CD4-positive, alpha-beta T cell (primary cell): ENCODE measurements at regions not wholly inside any gene's neighbourhood (a gene's known extent, or its start where the extent isn't known, plus 50 kb on each side); places are given as distances from the start of the nearest gene placed in this dataset.

Experiments
- ATAC-seq: fragments of 200-7000 bp; cut with Tn5 transposase; one replicate; pipeline ENCODE4 v1.10.0; 2022; ENCODE audit warnings: mild to moderate bottlenecking; ENCODE audit not compliant: poor library complexity
- CTCF ChIA-PET: fragments of 350-600 bp; sonication (Branson Sonifier 250); formaldehyde crosslinking; loops from one replicate; lab custom pipeline; 2021; ENCODE audit warnings: antibody characterized with exemption, inconsistent platforms; lab: Charles Lee
- POLR2A ChIA-PET: fragments of 350-600 bp; sonication (Branson Sonifier 250); formaldehyde crosslinking; loops from one replicate; lab custom pipeline; 2021; ENCODE audit warnings: antibody characterized with exemption, inconsistent platforms; lab: Charles Lee
- DNase-seq, 14 experiments: peaks; one replicate each; pipeline ENCODE4 v3.0.0-alpha.2; 2013 to 2020; ENCODE audit warnings: mixed read lengths in 2 of 14
- H3K27ac ChIP-seq, 2 donors: one replicate each; pipeline versions ENCODE4 v1.5.1 to v1.7.0; 2013; ENCODE audit warnings: low read length in 2 of 2, low read depth in 1 of 2, mild to moderate bottlenecking in 1 of 2
- H3K27me3 ChIP-seq, 2 experiments: 1 replicate in 1 of 2; 2 replicates in 1 of 2; pipeline versions ENCODE4 v1.6.1 to v1.7.0; 2013; ENCODE audit warnings: low read length in 2 of 2, control low read depth in 1 of 2, mild to moderate bottlenecking in 1 of 2, moderate library complexity in 1 of 2; ENCODE audit not compliant: insufficient read depth in 2 of 2, control insufficient read depth in 1 of 2
- H3K36me3 ChIP-seq: one replicate; pipeline ENCODE4 v1.6.1; 2013; ENCODE audit warnings: low read length, control low read depth; ENCODE audit not compliant: insufficient read depth
- H3K4me1 ChIP-seq: one replicate; pipeline ENCODE4 v1.6.1; 2013; ENCODE audit warnings: low read length, control low read depth; ENCODE audit not compliant: insufficient read depth
- H3K4me3 ChIP-seq: one replicate; pipeline ENCODE4 v1.5.1; 2013; ENCODE audit warnings: mild to moderate bottlenecking, low read length, moderate library complexity
- H3K9me3 ChIP-seq, 2 experiments: 1 replicate in 1 of 2; 2 replicates in 1 of 2; pipeline versions ENCODE4 v1.6.1 to v1.7.0; 2013; ENCODE audit warnings: low read length in 2 of 2, mild to moderate bottlenecking in 2 of 2, control low read depth in 1 of 2, moderate library complexity in 1 of 2; ENCODE audit not compliant: control insufficient read depth in 1 of 2, insufficient read depth in 1 of 2
- H3K27ac Mint-ChIP-seq: one replicate; pipeline ENCODE4 v1.8.0; 2020; ENCODE audit warnings: mixed read lengths
- H3K27me3 Mint-ChIP-seq: one replicate; pipeline ENCODE4 v1.8.0; 2021; ENCODE audit warnings: mixed read lengths
- H3K36me3 Mint-ChIP-seq: one replicate; pipeline ENCODE4 v1.8.0; 2021; ENCODE audit warnings: low read depth, mixed read lengths
- H3K4me1 Mint-ChIP-seq: one replicate; pipeline ENCODE4 v1.8.0; 2021; ENCODE audit warnings: low read depth, mixed read lengths
- H3K4me3 Mint-ChIP-seq: one replicate; pipeline ENCODE4 v1.8.0; 2020; ENCODE audit warnings: mild to moderate bottlenecking, mixed read lengths
- H3K9me3 Mint-ChIP-seq: one replicate; pipeline ENCODE4 v1.8.0; 2020; ENCODE audit warnings: mixed read lengths
- intact Hi-C, 2 experiments: fragments of 100-400 bp; cut with DNase I in 1 of 2; cut with micrococcal nuclease in 1 of 2; formaldehyde crosslinking; loops; one replicate each; pipeline versions ENCODE4 v1.15.1 to v1.9.0; 2023 to 2025; cut with DNase I, micrococcal nuclease
- TF ChIP-seq, protein P1 (sequence below): fragments of 200-600 bp; IDR thresholded peaks from one replicate; pipeline ENCODE4 v1.8.0; 2022; ENCODE audit warnings: antibody characterized with exemption, mild to moderate bottlenecking

DNA sequence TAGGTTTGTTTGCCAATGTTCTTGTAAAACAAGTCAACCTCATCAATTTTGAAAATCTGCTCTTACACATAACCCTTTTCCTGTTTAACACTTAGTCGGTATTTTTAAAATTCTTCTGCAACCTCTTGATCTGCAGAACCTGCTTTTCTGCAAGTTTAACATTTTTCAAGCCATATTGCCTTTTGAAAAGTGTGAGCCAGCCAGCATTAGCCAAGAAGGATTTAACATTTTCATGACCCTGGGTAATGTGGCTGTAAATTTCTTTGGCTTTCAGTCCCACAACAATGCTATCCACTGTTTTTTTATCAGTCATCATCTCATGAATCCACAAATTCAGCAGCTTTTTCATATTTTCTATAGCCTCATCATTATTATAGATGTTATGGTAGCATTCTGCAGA, 956.5 kb downstream of the FAT4 start:
- H3K4me3 ChIP-seq: no peak overlapping the region
- H3K27me3 ChIP-seq: no peaks in the 10 kb centered on the region
- CTCF ChIA-PET: no interaction called here
- Mint-ChIP-seq H3K27ac (no peak overlapping the region), H3K27me3 (no peaks in the 10 kb centered on the region), H3K36me3 (no peaks in the 10 kb centered on the region), H3K4me3 (no peak overlapping the region), H3K9me3 (peaks cover 10% of the 10 kb centered on the region), H3K4me1 (no peaks in the 10 kb centered on the region)
- H3K27ac ChIP-seq: no peak overlapping the region
- no peaks in the 10 kb centered on the region for H3K36me3 ChIP-seq
- ATAC-seq (no peak), DNase-seq (no peak)
- peaks cover 0 to 4% of the 10 kb centered on the region in 2 experiments for H3K9me3 ChIP-seq
- intact Hi-C loops: no loop called here
- TF ChIP-seq, protein P1, sequence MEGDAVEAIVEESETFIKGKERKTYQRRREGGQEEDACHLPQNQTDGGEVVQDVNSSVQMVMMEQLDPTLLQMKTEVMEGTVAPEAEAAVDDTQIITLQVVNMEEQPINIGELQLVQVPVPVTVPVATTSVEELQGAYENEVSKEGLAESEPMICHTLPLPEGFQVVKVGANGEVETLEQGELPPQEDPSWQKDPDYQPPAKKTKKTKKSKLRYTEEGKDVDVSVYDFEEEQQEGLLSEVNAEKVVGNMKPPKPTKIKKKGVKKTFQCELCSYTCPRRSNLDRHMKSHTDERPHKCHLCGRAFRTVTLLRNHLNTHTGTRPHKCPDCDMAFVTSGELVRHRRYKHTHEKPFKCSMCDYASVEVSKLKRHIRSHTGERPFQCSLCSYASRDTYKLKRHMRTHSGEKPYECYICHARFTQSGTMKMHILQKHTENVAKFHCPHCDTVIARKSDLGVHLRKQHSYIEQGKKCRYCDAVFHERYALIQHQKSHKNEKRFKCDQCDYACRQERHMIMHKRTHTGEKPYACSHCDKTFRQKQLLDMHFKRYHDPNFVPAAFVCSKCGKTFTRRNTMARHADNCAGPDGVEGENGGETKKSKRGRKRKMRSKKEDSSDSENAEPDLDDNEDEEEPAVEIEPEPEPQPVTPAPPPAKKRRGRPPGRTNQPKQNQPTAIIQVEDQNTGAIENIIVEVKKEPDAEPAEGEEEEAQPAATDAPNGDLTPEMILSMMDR: no peak
- H3K4me1 ChIP-seq: no peaks in the 10 kb centered on the region
- POLR2A ChIA-PET: no interaction called here

DNA sequence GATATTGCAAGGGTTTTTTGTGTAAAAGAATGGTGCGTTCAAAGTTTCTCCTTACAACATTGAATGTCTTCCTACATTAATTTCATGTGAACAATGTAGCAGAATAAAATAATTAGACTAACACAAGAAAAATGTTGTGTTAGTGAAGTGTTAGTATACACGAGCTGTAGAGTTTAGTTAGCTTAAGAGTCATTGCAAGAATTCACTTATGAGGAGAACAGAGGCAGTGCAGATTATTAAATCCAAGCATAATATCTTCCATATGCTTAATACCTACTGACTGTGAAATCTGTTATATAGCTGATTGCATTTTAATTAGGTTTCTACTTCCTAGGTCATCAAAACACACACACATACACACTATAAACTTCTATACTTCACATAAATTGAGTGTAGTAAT, 959.0 kb downstream of the FAT4 start:
- H3K4me3 Mint-ChIP-seq: no peak overlapping the region
- no peak overlapping the region for H3K27ac Mint-ChIP-seq

DNA sequence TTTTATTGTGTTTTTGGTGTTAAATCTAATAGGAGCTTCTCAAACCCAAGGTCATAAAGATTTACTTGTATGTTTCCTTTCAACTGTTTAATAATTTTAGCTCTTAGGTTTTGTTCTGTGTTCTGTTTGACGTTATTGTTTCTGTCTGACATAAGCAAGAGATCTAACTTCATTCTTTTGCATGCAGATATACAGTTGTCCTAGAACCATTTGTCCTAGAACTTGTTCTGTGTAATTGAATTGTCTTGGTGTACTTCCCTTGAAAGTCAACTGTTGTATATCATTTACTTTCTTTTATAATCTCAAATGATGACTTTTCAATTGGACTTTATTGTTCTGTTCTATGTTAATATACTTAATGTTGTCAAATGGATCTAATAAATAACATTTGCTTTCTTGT, 977.1 kb downstream of the FAT4 start:
- DNase-seq (no peak), ATAC-seq (no peak)
- H3K4me3 ChIP-seq: no peak overlapping the region
- Mint-ChIP-seq H3K27me3 (no peaks in the 10 kb centered on the region), H3K4me1 (no peaks in the 10 kb centered on the region), H3K27ac (no peak overlapping the region), H3K36me3 (no peaks in the 10 kb centered on the region), H3K9me3 (peaks cover 6% of the 10 kb centered on the region), H3K4me3 (no peak overlapping the region)
- no peaks in the 10 kb centered on the region for H3K9me3 ChIP-seq
- TF ChIP-seq, protein P1: no peak
- H3K27me3 ChIP-seq: no peaks in the 10 kb centered on the region
- no peaks in the 10 kb centered on the region for H3K36me3 ChIP-seq
- ChIA-PET CTCF (no interaction called here), POLR2A (no interaction called here)
- intact Hi-C loops: no loop called here
- H3K27ac ChIP-seq: no peak overlapping the region
- H3K4me1 ChIP-seq: no peaks in the 10 kb centered on the region

More for the DNA sequence above, 959.0 kb downstream of the FAT4 start:
- Mint-ChIP-seq H3K4me1 (no peaks in the 10 kb centered on the region), H3K36me3 (no peaks in the 10 kb centered on the region), H3K9me3 (peaks cover 10% of the 10 kb centered on the region), H3K27me3 (no peaks in the 10 kb centered on the region)
- Histone ChIP-seq H3K4me3 (no peak overlapping the region), H3K9me3 (peaks cover 0 to 4% of the 10 kb centered on the region in 2 experiments), H3K27ac (no peak overlapping the region), H3K4me1 (no peaks in the 10 kb centered on the region), H3K36me3 (no peaks in the 10 kb centered on the region), H3K27me3 (no peaks in the 10 kb centered on the region)
- ChIA-PET CTCF (no interaction called here), POLR2A (no interaction called here)
- DNase-seq (no peak), ATAC-seq (no peak)
- TF ChIP-seq, protein P1: no peak
- intact Hi-C loops: no loop called here
